ENCODE measurements at regions not wholly inside any gene's neighbourhood (a gene's known extent, or its start where the extent isn't known, plus 50 kb on each side); places are given as distances from the start of the nearest gene placed in this dataset.

GRCh38 chrY:18669790-18670189 lies 103.7 kb downstream of the HSFY2 start:
- peak; percentile 48 for TF ChIP-seq CTCF (IDR thresholded peaks at IDR 0.05; ENCODE audit: low read length)
- TF ChIP-seq EZH2 (IDR thresholded peaks at IDR 0.05; ENCODE audit: borderline replicate concordance, low read length), result no peak

Measured in OCI-LY1 (cell line).